ENCODE measurements at regions not wholly inside any gene's neighbourhood (a gene's known extent, or its start where the extent isn't known, plus 50 kb on each side); places are given as distances from the start of the nearest gene placed in this dataset.
"Not testable (repeated sequence)": the region's sequence is repeated elsewhere in the genome, so short reads cannot be mapped to it uniquely, and the experiment has no call there.

- no peaks in the 10 kb centered on the region for H3K36me3 ChIP-seq (ENCODE audit: control insufficient read depth, insufficient read depth, low read length)
- H3K4me1 ChIP-seq (ENCODE audit: control insufficient read depth, insufficient read depth, low read length) = no peaks in the 10 kb centered on the region
- H3K27ac ChIP-seq (ENCODE audit: low read length) = no peak overlapping the region
- no CpG with 5 or more reads among the region's 3 CpGs for WGBS (ENCODE audit: insufficient coverage, insufficient read length)
- no peaks in the 10 kb centered on the region for H3K9me3 ChIP-seq (ENCODE audit: control insufficient read depth, insufficient read depth, low read length)
- no peak for DNase-seq (ENCODE audit: low read depth, low spot score)
- no peak overlapping the region for H3K4me3 ChIP-seq (ENCODE audit: low read length)
- H3K27me3 ChIP-seq (ENCODE audit: control insufficient read depth, insufficient read depth, low read length) = no peaks in the 10 kb centered on the region
These were observed 1462.9 kb downstream of the SUCLG1 start for GRCh38 chr2:82996217-82996616.

- Histone ChIP-seq H3K9me3 (ENCODE audit: control insufficient read depth, insufficient read depth, low read length) (no peaks in the 10 kb centered on the region), H3K27ac (ENCODE audit: low read length) (no peak overlapping the region), H3K27me3 (ENCODE audit: control insufficient read depth, insufficient read depth, low read length) (no peaks in the 10 kb centered on the region), H3K4me1 (ENCODE audit: control insufficient read depth, insufficient read depth, low read length) (no peaks in the 10 kb centered on the region), H3K36me3 (ENCODE audit: control insufficient read depth, insufficient read depth, low read length) (no peaks in the 10 kb centered on the region), H3K4me3 (ENCODE audit: low read length) (no peak overlapping the region)
- no peak for DNase-seq (ENCODE audit: low read depth, low spot score)
- WGBS (ENCODE audit: insufficient coverage, insufficient read length) = no CpG with 5 or more reads among the region's 2 CpGs
These were observed 1464.9 kb downstream of the SUCLG1 start for GRCh38 chr2:82994151-82994550.

- H3K4me3 ChIP-seq (ENCODE audit: low read length) = no peak overlapping the region
- no peak for DNase-seq (ENCODE audit: low read depth, low spot score)
- no peak overlapping the region for H3K27ac ChIP-seq (ENCODE audit: low read length)
- H3K27me3 ChIP-seq (ENCODE audit: control insufficient read depth, insufficient read depth, low read length) = no peaks in the 10 kb centered on the region
- WGBS (ENCODE audit: insufficient coverage, insufficient read length) = no CpG with 5 or more reads among the region's 2 CpGs
- H3K36me3 ChIP-seq (ENCODE audit: control insufficient read depth, insufficient read depth, low read length) = no peaks in the 10 kb centered on the region
- no peaks in the 10 kb centered on the region for H3K9me3 ChIP-seq (ENCODE audit: control insufficient read depth, insufficient read depth, low read length)
- no peaks in the 10 kb centered on the region for H3K4me1 ChIP-seq (ENCODE audit: control insufficient read depth, insufficient read depth, low read length)
These were observed 1465.5 kb downstream of the SUCLG1 start for GRCh38 chr2:82993609-82994008.

GRCh38 chr2:82992968-82993367, 1466.1 kb downstream of the SUCLG1 start:
- Histone ChIP-seq H3K9me3 (ENCODE audit: control insufficient read depth, insufficient read depth, low read length) (no peaks in the 10 kb centered on the region), H3K27ac (ENCODE audit: low read length) (no peak overlapping the region), H3K36me3 (ENCODE audit: control insufficient read depth, insufficient read depth, low read length) (no peaks in the 10 kb centered on the region), H3K27me3 (ENCODE audit: control insufficient read depth, insufficient read depth, low read length) (no peaks in the 10 kb centered on the region), H3K4me1 (ENCODE audit: control insufficient read depth, insufficient read depth, low read length) (no peaks in the 10 kb centered on the region), H3K4me3 (ENCODE audit: low read length) (no peak overlapping the region)
- WGBS (ENCODE audit: insufficient coverage, insufficient read length) = no CpG with 5 or more reads among the region's 2 CpGs
- DNase-seq (ENCODE audit: low read depth, low spot score) = no peak

GRCh38 chr2:82987706-82988105, 1471.4 kb downstream of the SUCLG1 start:
- no CpG with 5 or more reads among the region's 6 CpGs for WGBS (ENCODE audit: insufficient coverage, insufficient read length)
- H3K36me3 ChIP-seq (ENCODE audit: control insufficient read depth, insufficient read depth, low read length); H3K4me3 ChIP-seq (ENCODE audit: low read length); H3K27me3 ChIP-seq (ENCODE audit: control insufficient read depth, insufficient read depth, low read length); H3K27ac ChIP-seq (ENCODE audit: low read length); H3K9me3 ChIP-seq (ENCODE audit: control insufficient read depth, insufficient read depth, low read length); H3K4me1 ChIP-seq (ENCODE audit: control insufficient read depth, insufficient read depth, low read length); DNase-seq (ENCODE audit: low read depth, low spot score): not testable (repeated sequence)

- WGBS (ENCODE audit: insufficient coverage, insufficient read length) = no CpG with 5 or more reads among the region's 3 CpGs
- no peaks in the 10 kb centered on the region for H3K27me3 ChIP-seq (ENCODE audit: control insufficient read depth, insufficient read depth, low read length)
- no peak for DNase-seq (ENCODE audit: low read depth, low spot score)
- H3K4me1 ChIP-seq (ENCODE audit: control insufficient read depth, insufficient read depth, low read length) = no peaks in the 10 kb centered on the region
- H3K4me3 ChIP-seq (ENCODE audit: low read length) = no peak overlapping the region
- H3K9me3 ChIP-seq (ENCODE audit: control insufficient read depth, insufficient read depth, low read length) = no peaks in the 10 kb centered on the region
- no peaks in the 10 kb centered on the region for H3K36me3 ChIP-seq (ENCODE audit: control insufficient read depth, insufficient read depth, low read length)
- H3K27ac ChIP-seq (ENCODE audit: low read length) = no peak overlapping the region
These were observed 1472.2 kb downstream of the SUCLG1 start for GRCh38 chr2:82986899-82987298.

- no peaks in the 10 kb centered on the region for H3K4me1 ChIP-seq (ENCODE audit: control insufficient read depth, insufficient read depth, low read length)
- no peak for DNase-seq (ENCODE audit: low read depth, low spot score)
- H3K27ac ChIP-seq (ENCODE audit: low read length) = no peak overlapping the region
- no peaks in the 10 kb centered on the region for H3K9me3 ChIP-seq (ENCODE audit: control insufficient read depth, insufficient read depth, low read length)
- WGBS (ENCODE audit: insufficient coverage, insufficient read length) = no CpG with 5 or more reads among the region's 18 CpGs
- H3K4me3 ChIP-seq (ENCODE audit: low read length) = no peak overlapping the region
- no peaks in the 10 kb centered on the region for H3K27me3 ChIP-seq (ENCODE audit: control insufficient read depth, insufficient read depth, low read length)
- H3K36me3 ChIP-seq (ENCODE audit: control insufficient read depth, insufficient read depth, low read length) = no peaks in the 10 kb centered on the region
These were observed 1473.4 kb downstream of the SUCLG1 start for GRCh38 chr2:82985572-82986197.

GRCh38 chr2:82968358-82968757, 1490.7 kb downstream of the SUCLG1 start:
- no peaks in the 10 kb centered on the region for H3K9me3 ChIP-seq (ENCODE audit: control insufficient read depth, insufficient read depth, low read length)
- DNase-seq (ENCODE audit: low read depth, low spot score) = no peak
- no peaks in the 10 kb centered on the region for H3K27me3 ChIP-seq (ENCODE audit: control insufficient read depth, insufficient read depth, low read length)
- H3K36me3 ChIP-seq (ENCODE audit: control insufficient read depth, insufficient read depth, low read length) = no peaks in the 10 kb centered on the region
- H3K4me1 ChIP-seq (ENCODE audit: control insufficient read depth, insufficient read depth, low read length) = no peaks in the 10 kb centered on the region
- H3K4me3 ChIP-seq (ENCODE audit: low read length) = no peak overlapping the region
- no peak overlapping the region for H3K27ac ChIP-seq (ENCODE audit: low read length)

- no peak overlapping the region for H3K27ac ChIP-seq (ENCODE audit: low read length)
- H3K27me3 ChIP-seq (ENCODE audit: control insufficient read depth, insufficient read depth, low read length) = no peaks in the 10 kb centered on the region
- no peak for DNase-seq (ENCODE audit: low read depth, low spot score)
- no peak overlapping the region for H3K4me3 ChIP-seq (ENCODE audit: low read length)
- no peaks in the 10 kb centered on the region for H3K36me3 ChIP-seq (ENCODE audit: control insufficient read depth, insufficient read depth, low read length)
- no peaks in the 10 kb centered on the region for H3K4me1 ChIP-seq (ENCODE audit: control insufficient read depth, insufficient read depth, low read length)
- H3K9me3 ChIP-seq (ENCODE audit: control insufficient read depth, insufficient read depth, low read length) = no peaks in the 10 kb centered on the region
- WGBS (ENCODE audit: insufficient coverage, insufficient read length) = no CpG with 5 or more reads among the region's 4 CpGs
These were observed 1494.7 kb downstream of the SUCLG1 start for GRCh38 chr2:82964341-82964740.

- H3K27me3 ChIP-seq (ENCODE audit: control insufficient read depth, insufficient read depth, low read length) = no peaks in the 10 kb centered on the region
- no peaks in the 10 kb centered on the region for H3K36me3 ChIP-seq (ENCODE audit: control insufficient read depth, insufficient read depth, low read length)
- no peaks in the 10 kb centered on the region for H3K9me3 ChIP-seq (ENCODE audit: control insufficient read depth, insufficient read depth, low read length)
- DNase-seq (ENCODE audit: low read depth, low spot score) = no peak
- no peaks in the 10 kb centered on the region for H3K4me1 ChIP-seq (ENCODE audit: control insufficient read depth, insufficient read depth, low read length)
- H3K27ac ChIP-seq (ENCODE audit: low read length) = no peak overlapping the region
- no peak overlapping the region for H3K4me3 ChIP-seq (ENCODE audit: low read length)
- no CpG with 5 or more reads among the region's 5 CpGs for WGBS (ENCODE audit: insufficient coverage, insufficient read length)
These were observed 1499.4 kb downstream of the SUCLG1 start for GRCh38 chr2:82959727-82960126.

GRCh38 chr2:82954868-82955267, 1504.2 kb downstream of the SUCLG1 start:
- H3K4me1 ChIP-seq (ENCODE audit: control insufficient read depth, insufficient read depth, low read length) = no peaks in the 10 kb centered on the region
- no CpG with 5 or more reads among the region's 1 CpG for WGBS (ENCODE audit: insufficient coverage, insufficient read length)

More at GRCh38 chr2:82954868-82955267, 1504.2 kb downstream of the SUCLG1 start:
- Histone ChIP-seq H3K9me3 (ENCODE audit: control insufficient read depth, insufficient read depth, low read length) (no peaks in the 10 kb centered on the region), H3K27ac (ENCODE audit: low read length) (no peak overlapping the region), H3K27me3 (ENCODE audit: control insufficient read depth, insufficient read depth, low read length) (no peaks in the 10 kb centered on the region), H3K4me3 (ENCODE audit: low read length) (no peak overlapping the region), H3K36me3 (ENCODE audit: control insufficient read depth, insufficient read depth, low read length) (no peaks in the 10 kb centered on the region)
- no peak for DNase-seq (ENCODE audit: low read depth, low spot score)

All from iPS DF 6.9 (cell line).